Inflammatory macrophage (primary cell): ENCODE measurements at regions not wholly inside any gene's neighbourhood (a gene's known extent, or its start where the extent isn't known, plus 50 kb on each side); places are given as distances from the start of the nearest gene placed in this dataset.

Experiments
- DNase-seq, 2 donors: peaks; one replicate each; pipeline ENCODE4 v3.0.0-alpha.2; 2020 to 2022

DNA sequence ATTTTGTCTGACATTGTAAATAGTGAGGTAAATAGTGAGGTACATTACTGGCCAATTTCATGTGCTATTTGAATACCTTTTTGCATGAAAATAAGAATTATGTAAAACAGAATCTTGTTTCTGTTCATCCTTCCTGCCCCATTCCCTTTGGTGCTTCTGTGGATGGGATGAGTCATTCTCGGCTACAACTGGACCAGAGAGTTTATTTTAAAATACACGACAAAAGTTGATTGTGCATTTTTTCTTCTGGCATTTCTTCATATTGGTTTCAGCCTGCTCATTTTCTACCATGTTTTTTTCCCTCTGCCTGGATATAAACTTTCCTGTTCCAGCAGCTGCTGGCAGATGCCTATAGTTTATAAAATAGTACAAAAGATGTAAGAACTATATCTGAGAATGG is 107.5 kb downstream of the CYSLTR2 start:
- no peak for DNase-seq

- peak; percentile 94 to 95 for DNase-seq
These were observed 115.5 kb downstream of the CYSLTR2 start for GRCh38 chr13:48769107-48769704.

DNA sequence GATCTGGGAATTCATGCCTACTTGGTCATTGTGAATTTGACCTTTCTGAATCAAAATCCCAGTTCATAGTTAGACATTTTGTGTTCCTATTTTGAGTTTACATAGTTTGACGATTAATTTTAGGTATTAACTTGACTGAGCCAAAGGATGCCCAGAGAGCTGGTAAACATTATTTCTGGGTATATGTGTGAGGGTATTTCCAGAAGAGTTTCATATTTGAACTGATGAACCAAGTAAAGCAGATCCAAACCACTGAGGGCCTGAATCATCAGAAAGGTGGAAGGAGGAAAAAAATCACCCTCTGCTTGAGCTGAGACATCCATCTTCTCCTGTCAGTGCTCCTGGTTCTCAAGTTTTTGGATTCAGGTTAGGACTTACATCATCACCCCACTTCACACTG is 116.6 kb downstream of the CYSLTR2 start:
- no peak for DNase-seq

DNA sequence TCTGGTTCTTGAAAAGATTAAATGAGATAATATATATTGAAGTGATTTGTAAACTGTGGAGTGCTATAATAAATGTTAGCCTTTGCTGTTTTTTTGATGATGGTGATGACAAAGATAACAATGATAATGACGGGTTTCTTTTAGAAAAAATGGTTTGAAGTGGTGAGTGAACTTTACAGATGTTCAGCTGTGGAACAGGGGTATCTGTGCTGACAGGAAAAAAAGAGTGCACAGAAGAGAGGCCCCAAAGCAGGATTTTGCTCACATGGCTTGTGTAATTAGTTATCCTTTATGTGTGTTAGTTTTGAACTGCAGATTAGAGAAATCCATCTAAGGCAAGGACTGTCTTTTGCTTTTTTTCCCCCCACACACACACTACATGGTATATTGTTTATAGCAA is 119.2 kb downstream of the CYSLTR2 start:
- no peak for DNase-seq

DNA sequence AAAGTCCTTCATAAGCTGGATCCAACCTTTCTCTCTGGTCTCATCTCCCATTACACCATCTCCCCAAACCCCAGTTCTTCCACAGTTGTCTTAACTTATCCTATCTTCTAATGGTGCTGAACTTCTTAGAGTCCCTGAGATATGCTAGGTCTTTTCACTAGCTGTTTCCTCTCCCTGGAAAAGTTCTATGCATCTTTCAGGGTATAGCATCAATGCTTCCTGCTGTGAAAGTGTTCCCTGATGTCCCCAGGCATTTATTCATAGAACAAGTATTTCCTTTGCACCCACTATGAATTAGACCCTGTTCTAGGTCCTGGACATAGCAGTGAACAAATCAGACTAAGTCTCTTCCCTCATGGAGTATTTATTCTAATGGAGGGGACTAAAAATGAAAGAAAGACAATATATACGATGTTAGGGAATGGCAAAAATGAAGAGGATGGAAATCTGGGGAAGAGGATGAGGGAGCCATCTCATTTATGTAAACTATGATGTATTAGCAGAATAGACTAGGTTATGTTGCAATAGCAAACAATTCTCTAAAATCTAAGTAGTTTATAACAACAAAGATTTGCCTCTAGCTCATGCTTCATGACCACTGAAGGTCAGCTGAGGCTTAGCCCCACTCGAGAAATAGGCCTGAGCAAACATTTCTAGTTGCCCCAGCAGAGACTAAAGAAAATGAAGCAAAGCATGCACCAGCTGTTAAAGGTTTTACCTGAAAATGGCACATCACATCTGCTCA is 120.0 kb downstream of the CYSLTR2 start:
- no peak for DNase-seq

DNA sequence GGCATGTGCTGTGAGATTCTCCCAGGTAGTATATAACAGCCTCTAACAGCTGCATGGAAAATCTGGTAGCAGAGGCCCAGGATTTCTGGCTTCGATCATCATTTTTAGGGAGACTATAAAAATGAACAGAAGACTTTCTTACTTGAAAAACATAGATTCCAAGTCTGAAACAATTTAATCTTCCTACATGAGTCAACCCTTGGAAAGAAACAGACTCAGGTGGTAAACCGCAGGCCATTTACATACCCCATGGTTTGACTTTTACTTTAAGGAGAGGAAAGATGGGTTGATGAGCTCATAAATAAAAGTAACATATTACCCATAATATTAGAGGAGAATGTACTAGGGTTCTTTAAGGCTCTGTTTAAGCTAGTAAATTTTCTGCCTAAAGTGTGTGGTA is 121.6 kb downstream of the CYSLTR2 start:
- no peak for DNase-seq

DNA sequence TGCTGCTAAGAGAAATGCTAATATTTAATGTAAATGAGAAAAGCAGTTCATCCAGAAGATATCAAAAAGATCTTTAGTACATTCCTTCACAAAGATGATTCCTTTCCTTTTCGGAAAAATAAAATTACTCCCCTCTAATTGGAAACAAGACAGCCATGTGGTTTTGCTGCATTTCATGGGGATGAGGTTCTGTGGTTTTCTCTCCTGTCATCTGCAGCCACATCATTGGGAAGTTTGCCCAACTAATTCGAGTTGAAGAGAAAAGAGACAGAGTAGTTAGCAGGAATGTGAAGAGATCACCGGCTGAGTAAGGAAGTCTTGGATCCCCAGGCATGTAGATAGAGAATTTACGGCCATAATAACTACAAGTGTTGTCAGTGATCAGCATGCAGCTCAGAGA is 122.1 kb downstream of the CYSLTR2 start:
- DNase-seq: no peak

DNA sequence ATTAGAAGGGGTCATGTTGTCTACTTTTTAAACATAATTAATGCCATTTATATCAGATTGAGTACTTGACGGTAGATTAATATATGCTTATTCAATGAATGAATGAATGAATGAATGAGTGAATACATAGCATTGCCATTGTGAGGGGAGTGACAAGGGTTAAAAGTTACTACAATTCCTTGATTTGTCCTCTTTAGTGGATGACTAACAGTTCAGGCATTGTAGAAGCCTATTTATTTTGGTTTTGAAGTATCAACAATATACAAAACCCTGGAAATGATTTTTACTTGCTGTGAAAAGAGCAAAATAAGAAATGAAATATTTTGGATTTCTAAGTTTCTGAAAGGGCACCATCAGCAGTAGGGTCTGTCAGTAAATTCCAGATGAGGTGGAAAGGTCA is 122.7 kb downstream of the CYSLTR2 start:
- no peak for DNase-seq

GRCh38 chr13:48778610-48779009 is 124.9 kb downstream of the CYSLTR2 start:
- no peak for DNase-seq

DNA sequence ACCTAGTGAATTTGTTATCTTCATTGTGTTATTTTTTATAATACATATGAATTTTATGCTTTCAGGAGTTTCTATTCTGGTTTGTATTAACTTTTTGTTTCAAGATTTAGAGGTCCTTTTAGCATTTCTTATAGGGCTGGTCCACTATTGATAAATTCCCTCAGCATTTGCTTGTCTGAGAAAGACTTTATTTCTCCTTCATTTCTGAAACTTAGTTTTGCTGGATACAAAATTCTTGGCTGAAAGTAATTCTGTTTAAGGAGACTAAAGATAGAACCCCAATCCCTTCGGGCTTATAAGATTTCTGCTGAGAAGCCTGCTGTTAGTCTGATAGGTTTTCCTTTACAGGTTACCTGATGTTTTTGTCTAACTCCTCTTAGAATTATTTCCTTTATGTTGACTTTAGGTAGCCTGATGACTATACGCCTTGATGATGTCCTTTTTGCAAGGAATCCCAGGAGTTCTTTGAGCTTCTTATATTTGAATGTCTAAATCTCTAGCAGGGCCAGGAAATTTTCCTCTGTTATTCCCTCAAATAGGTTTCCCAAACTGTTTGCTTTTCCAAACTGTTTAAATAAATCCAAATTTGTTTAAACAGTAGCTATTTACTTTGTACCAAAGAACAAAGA is 127.1 kb downstream of the CYSLTR2 start:
- no peak for DNase-seq

- DNase-seq: no peak
These were observed 128.7 kb downstream of the CYSLTR2 start for GRCh38 chr13:48782429-48782840.

DNA sequence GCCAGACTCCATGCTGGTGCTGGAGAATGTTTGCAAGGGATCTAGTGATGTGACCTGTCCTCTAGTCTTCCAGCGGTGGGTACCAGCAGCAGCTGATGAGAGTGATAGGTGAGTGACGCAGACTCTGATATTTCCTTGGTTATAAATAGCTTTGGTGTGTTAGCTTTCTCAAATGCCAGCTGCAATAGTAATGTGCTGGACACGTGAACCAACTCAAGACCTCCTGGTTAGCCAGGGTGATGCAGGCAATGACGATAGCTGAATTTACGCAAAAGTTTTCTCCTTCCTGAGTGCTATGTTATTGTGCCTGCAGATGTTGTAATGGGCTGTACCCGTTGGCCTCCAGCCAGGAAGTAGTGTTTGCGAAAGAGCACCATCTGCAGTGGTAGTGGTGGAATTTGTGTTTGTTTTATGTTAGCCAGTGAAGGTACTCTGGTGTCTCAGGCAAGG is 129.5 kb downstream of the CYSLTR2 start:
- peak; percentile 94 to 97 for DNase-seq

- no peak for DNase-seq
These were observed 130.0 kb downstream of the CYSLTR2 start for GRCh38 chr13:48783695-48784230.

DNA sequence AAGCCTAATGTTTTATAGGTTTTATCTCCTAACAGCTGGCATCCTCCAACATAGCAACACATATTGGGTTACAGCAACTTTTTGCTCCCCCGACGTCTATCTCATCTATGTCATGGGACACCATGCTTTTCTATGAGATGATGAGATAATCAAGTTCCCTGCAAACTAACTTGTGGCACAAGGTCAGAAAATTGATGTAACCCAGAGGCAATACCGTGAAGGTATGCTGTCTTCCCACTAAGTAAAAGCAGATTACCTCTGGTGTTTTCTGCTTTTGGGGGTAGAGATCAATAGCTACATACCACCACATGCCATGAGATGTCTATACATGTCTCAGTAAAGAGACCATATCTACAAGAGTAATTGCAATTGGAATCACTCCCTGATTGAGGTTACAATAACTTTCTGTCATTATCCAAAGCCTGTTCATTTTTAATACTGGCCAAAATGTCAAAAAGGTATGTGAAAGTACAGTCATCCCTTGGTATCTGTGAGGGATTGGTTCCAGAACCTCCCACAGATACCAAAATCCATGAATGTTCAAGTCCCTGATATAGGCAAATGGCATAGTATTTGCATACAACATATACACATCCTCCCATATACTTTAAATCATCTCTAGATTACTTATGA is 131.3 kb downstream of the CYSLTR2 start:
- DNase-seq: no peak

DNA sequence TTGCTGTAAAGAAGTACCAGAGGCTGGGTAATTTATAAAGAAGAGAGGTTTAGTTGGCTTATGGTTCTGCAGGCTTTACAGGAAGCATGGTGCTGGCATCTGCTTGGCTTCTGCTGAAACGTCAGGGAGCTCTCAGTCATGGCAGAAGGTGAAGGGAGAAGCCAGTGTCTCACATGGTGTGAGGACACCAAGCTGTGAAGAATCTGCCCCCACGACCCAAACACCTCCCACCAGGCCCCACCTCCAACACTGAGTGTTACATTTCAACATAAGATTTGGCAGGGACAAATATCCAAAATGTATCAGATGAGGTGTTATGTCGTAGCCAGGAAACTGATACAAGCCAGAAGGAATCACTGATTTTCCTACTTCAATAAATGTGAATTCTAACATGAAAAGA is 136.5 kb downstream of the CYSLTR2 start:
- no peak for DNase-seq

- peak; percentile 52 to 55 for DNase-seq
These were observed 137.2 kb downstream of the CYSLTR2 start for GRCh38 chr13:48790966-48791365.

DNA sequence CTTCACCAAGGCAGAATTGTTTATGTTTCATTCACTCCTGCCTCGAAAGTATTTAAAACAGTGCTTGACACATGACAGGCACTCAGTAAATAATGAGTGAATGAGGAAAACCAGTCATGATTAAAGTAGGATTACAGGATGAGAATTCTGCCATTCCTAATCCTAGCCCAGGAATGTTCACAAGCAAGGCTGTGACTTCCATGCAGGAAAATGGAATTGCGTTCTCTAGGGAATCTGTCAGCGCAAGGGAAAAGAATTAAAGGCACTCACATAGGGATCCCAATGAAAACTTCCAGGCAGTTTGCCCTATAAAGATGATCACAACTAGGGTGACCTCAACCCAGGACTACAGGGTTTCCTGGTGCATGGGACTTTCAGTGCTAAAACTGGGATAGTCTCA is 143.4 kb downstream of the CYSLTR2 start:
- no peak for DNase-seq

DNA sequence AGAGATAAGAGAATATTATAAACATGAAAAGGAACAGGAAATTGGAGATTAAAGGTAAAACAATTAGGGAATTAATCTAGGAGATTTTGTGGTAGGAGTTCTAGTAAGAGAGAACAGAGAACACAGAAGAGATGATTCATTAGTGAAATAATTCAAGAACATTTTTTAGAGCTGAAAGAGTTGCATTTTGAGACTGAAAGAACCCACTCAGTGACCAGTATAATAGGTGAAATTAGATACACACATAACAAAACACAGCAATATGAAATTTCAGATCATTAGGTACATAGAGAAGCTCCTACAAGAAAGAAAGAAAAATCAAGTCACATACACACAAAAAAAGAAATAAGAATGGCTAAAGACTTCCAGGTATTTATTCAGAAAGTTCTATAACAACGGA is 144.0 kb downstream of the CYSLTR2 start:
- DNase-seq: no peak

GRCh38 chr13:48798180-48798579 is 144.5 kb downstream of the CYSLTR2 start:
- no peak for DNase-seq

- no peak for DNase-seq
These were observed 147.5 kb downstream of the CYSLTR2 start for GRCh38 chr13:48801255-48801654.

GRCh38 chr13:48804821-48805601 is 151.3 kb downstream of the CYSLTR2 start:
- DNase-seq: peak; percentile 13 to 26

GRCh38 chr13:48806522-48806921 is 152.8 kb downstream of the CYSLTR2 start:
- DNase-seq: no peak
